ENCODE measurements at regions not wholly inside any gene's neighbourhood (a gene's known extent, or its start where the extent isn't known, plus 50 kb on each side); places are given as distances from the start of the nearest gene placed in this dataset.
"Not testable (repeated sequence)": the region's sequence is repeated elsewhere in the genome, so short reads cannot be mapped to it uniquely, and the experiment has no call there.

- TF ChIP-seq POLR2A (IDR thresholded peaks at IDR 0.05) (no peak), POLR2AphosphoS5 (IDR thresholded peaks at IDR 0.05) (no peak)
- TF ChIP-seq, protein P1, sequence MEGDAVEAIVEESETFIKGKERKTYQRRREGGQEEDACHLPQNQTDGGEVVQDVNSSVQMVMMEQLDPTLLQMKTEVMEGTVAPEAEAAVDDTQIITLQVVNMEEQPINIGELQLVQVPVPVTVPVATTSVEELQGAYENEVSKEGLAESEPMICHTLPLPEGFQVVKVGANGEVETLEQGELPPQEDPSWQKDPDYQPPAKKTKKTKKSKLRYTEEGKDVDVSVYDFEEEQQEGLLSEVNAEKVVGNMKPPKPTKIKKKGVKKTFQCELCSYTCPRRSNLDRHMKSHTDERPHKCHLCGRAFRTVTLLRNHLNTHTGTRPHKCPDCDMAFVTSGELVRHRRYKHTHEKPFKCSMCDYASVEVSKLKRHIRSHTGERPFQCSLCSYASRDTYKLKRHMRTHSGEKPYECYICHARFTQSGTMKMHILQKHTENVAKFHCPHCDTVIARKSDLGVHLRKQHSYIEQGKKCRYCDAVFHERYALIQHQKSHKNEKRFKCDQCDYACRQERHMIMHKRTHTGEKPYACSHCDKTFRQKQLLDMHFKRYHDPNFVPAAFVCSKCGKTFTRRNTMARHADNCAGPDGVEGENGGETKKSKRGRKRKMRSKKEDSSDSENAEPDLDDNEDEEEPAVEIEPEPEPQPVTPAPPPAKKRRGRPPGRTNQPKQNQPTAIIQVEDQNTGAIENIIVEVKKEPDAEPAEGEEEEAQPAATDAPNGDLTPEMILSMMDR (IDR thresholded peaks at IDR 0.05): no peak
- intact Hi-C loops (cut with DNase I; ENCODE audit: low total_unique reads): no loop called here
- H3K4me1 ChIP-seq: no peaks in the 10 kb centered on the region
- no peaks in the 10 kb centered on the region for H3K36me3 ChIP-seq
- H3K4me3 ChIP-seq: no peak overlapping the region
- H3K27ac ChIP-seq: no peak overlapping the region
- no peak for DNase-seq (ENCODE audit: low spot score in 2 of 2)
- no peaks in the 10 kb centered on the region for H3K27me3 ChIP-seq
- no peaks in the 10 kb centered on the region for H3K9me3 ChIP-seq
Measured at GRCh38 chr3:14267976-14268375, 89.4 kb downstream of the LSM3 start.

GRCh38 chr3:14268897-14269296 is 90.3 kb downstream of the LSM3 start:
- Histone ChIP-seq H3K4me1 (no peaks in the 10 kb centered on the region), H3K4me3 (no peak overlapping the region), H3K27me3 (no peaks in the 10 kb centered on the region), H3K27ac (no peak overlapping the region), H3K9me3 (no peaks in the 10 kb centered on the region), H3K36me3 (no peaks in the 10 kb centered on the region)
- DNase-seq (ENCODE audit: low spot score in 2 of 2): no peak
- TF ChIP-seq, protein P1 (IDR thresholded peaks at IDR 0.05): no peak
- TF ChIP-seq POLR2AphosphoS5 (IDR thresholded peaks at IDR 0.05): no peak
- TF ChIP-seq POLR2A (IDR thresholded peaks at IDR 0.05): no peak
- intact Hi-C loops (cut with DNase I; ENCODE audit: low total_unique reads): no loop called here

DNA sequence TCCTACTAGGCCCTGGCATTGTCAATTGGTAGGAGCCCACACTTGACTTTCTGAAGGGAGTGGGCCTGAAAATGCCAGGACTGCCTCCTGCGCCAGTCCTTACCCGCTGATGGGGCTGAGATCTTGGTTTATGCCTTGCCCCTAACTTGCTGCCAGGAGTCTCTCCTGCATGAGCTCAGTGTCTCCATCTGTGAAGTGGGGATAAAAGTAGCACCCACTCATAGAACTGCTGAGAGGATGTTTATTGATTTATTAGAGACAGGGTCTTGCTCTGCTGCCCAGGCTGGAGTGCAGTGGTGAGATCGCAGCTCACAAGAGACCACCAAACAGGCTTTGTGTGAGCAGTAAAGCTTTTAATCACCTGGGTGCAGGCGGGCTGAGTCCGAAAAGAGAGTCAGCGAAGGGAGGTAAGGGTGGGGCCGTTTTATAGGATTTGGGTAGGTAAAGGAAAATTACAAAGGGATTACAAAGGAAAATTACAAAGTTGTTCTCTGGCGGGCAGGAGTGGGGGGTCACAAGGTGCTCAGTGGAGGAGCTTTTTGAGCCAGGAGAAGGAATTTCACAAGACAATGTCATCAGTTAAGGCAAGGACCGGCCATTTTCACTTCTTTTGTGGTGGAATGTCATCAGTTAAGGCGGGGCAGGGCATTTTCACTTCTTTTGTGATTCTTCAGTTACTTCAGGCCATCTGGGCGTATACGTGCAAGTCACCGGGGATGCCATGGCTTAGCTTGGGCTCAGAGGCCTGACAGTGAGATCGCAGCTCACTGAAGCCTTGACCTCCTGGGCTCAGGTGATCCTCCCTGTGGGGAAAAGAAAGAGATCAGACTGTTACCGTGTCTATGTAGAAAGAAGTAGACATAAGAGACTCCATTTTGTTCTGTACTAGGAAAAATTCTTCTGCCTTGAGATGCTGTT is 93.7 kb downstream of the LSM3 start:
- H3K9me3 ChIP-seq; H3K36me3 ChIP-seq; DNase-seq (ENCODE audit: low spot score in 2 of 2); H3K27me3 ChIP-seq; H3K4me1 ChIP-seq; H3K4me3 ChIP-seq; intact Hi-C loops (cut with DNase I; ENCODE audit: low total_unique reads); H3K27ac ChIP-seq: not testable (repeated sequence)

DNA sequence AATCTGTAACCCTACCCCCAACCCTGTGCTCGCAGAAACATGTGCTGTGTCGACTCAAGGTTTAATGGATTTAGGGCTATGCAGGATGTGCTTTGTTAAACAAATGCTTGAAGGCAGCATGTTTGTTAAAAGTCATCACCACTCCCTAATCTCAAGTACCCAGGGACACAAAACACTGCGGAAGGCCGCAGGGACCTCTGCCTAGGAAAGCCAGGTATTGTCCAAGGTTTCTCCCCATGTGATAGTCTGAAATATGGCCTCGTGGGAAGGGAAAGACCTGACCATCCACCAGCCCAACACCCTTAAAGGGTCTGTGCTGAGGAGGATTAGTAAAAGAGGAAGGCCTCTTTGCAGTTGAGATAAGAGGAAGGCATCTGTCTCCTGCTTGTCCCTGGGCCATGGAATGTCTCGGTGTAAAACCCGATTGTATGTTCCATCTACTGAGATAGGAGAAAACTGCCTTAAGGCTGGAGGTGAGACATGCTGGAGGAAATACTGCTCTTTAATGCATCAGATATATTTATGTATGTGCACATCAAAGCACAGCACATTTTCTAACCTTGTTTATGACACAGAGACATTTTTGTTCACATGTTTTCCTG is 94.4 kb downstream of the LSM3 start:
- H3K27ac ChIP-seq; H3K36me3 ChIP-seq; H3K4me3 ChIP-seq; intact Hi-C loops (cut with DNase I; ENCODE audit: low total_unique reads); DNase-seq (ENCODE audit: low spot score in 2 of 2); H3K4me1 ChIP-seq; H3K27me3 ChIP-seq; H3K9me3 ChIP-seq: not testable (repeated sequence)

GRCh38 chr3:14273901-14274611 is 95.4 kb downstream of the LSM3 start:
- TF ChIP-seq POLR2A (IDR thresholded peaks at IDR 0.05): no peak
- TF ChIP-seq, protein P1 (IDR thresholded peaks at IDR 0.05): no peak
- no peak for DNase-seq (ENCODE audit: low spot score in 2 of 2)
- H3K4me3 ChIP-seq: no peak overlapping the region
- H3K27ac ChIP-seq: no peak overlapping the region
- H3K36me3 ChIP-seq: no peaks in the 10 kb centered on the region
- H3K9me3 ChIP-seq: no peaks in the 10 kb centered on the region
- H3K27me3 ChIP-seq: peaks cover 0 to 12% of the 10 kb centered on the region in 2 donors
- intact Hi-C loops (cut with DNase I; ENCODE audit: low total_unique reads): no loop called here
- no peaks in the 10 kb centered on the region for H3K4me1 ChIP-seq

DNA sequence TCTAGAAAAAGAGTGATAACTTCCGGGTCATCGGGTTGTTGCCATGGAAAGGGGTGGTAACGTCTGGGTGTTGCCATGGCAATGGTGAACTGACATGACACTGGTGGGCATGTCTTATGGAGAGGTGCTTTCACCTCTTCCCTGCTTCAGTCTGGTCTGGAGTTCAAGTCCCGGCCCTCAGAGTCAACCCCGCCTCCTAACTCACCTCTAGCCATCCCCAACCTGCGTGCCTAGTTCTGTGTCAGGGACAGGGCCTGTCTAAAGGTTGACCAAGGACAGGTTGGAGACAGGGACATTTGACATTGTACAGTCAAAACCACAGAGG is 96.0 kb downstream of the LSM3 start:
- TF ChIP-seq POLR2A (IDR thresholded peaks at IDR 0.05) (no peak), POLR2AphosphoS5 (IDR thresholded peaks at IDR 0.05) (no peak)
- TF ChIP-seq, protein P1 (IDR thresholded peaks at IDR 0.05): no peak
- H3K4me1 ChIP-seq: no peaks in the 10 kb centered on the region
- H3K4me3 ChIP-seq: no peak overlapping the region
- no peak for DNase-seq (ENCODE audit: low spot score in 2 of 2)
- intact Hi-C loops (cut with DNase I; ENCODE audit: low total_unique reads): no loop called here
- H3K27ac ChIP-seq: no peak overlapping the region
- no peaks in the 10 kb centered on the region for H3K9me3 ChIP-seq
- H3K36me3 ChIP-seq: no peaks in the 10 kb centered on the region
- peaks cover 0 to 13% of the 10 kb centered on the region in 2 donors for H3K27me3 ChIP-seq

Measured in breast epithelium (tissue), 4 donors.